ENCODE measurements at regions not wholly inside any gene's neighbourhood (a gene's known extent, or its start where the extent isn't known, plus 50 kb on each side); places are given as distances from the start of the nearest gene placed in this dataset.
"Not testable (repeated sequence)": the region's sequence is repeated elsewhere in the genome, so short reads cannot be mapped to it uniquely, and the experiment has no call there.

DNA sequence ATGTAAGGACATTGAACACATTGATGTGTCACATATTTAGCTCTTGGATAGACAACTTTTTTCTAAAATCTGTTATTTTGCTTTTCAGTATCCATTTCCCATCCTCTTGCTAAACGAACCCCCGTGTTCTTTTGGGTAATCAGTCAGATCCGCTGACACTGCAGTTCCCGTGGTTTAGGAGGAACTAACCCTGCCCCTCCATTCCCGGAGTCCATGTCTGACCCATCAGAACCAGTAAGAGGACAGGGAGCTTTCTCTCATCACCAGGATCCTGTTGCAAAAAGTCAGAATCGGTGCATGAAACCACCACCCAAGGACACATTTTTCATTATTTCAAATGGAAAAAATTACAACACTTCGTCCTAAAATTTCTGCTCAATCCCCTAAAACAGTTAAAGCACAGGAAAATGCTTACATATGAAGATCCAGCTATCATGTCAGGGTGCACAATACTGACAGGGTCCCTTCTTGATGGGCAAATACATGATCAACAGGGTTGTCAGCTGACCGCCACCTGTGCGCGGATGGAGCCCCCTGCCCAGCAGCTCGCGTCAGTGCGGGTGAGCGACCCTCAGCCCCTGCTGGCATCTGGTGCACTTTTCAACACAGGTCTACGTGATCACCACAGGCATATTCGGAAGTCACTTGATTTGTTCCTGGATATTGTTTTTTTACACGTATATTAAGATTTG lies 276.8 kb downstream of the ADGRD1 start:
- DNase-seq: no peak

DNA sequence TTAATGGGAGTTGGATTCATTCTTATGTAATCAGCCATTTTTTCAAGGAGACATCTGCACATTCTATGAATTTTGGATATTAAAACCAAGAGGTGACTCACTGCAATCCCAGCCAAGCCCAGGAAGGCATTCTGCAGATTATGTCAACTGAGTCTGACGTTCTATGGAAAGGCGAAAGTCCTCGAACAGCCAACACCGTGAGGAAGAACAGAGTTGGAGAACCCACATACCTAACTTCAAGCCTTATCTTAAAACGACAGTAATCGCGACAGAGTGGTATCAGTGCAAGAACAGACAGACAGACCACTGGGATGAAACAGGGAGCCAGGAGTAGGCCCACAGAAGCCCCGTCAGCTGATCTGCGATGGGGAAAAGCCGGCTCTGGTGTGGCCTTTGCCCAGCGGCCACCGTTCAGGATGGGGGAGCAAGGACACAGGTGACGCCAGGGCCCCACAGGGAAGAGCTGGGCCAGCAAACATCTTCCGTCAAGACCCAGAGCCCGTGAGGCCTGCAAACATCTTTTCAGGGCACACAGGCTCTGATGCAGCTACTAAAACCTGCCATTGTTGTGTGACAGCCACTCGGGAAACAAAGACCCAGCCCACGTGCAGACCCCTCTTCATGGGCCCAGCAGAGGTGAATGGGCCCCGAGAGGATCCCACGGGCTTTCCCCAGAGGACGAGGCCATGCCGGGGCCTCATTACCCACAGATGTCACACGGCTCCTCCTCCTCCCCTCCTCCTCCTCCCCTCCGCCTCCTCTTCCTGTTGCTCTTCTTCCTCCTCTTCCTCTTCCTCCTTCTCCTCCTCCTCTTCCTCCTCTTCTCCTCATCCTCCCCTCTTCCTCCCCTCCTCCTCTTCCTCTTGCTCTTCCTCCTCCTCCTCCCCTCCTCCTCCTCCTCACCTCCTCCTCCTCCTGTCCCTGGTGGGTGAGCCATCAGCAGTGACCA lies 277.6 kb downstream of the ADGRD1 start:
- no peak for DNase-seq

DNA sequence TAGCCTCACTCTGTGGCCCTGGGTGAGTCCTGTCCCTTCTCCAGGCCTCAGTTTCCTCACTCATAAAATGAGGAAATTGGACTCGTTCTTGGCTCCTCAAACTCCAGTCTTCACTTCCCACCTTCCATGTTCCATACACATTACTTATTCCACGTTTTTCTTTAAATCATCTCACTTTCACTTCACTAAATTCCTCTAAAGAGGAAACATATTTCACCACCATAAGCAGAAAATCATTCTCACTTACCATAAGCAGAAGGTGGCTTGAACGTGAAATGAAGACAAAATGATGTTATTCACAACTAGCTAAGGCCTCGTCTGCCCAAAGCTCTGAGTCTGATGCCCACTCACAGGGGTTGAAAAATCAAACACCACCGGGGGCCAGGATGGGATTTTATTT lies 278.3 kb downstream of the ADGRD1 start:
- DNase-seq: no peak

DNA sequence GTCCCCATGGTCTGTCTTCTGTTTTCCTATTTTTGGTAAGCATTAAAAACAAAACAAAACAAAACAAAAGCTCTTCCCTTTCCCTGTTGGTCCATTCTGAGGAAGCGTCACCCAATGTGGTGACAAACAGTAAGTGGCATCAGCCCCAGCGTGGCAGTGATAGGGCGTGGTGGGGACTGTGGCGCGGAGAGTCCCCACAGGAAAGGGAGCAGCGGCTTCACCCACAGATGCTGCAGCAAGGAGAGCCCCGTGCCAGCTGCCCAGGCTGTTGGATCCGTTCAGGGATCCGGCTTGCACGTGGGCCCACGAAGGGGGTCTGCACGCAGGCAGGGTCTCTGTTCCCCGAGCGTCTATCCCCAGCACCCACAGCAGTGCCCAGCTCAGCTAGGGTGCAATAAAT lies 279.2 kb downstream of the ADGRD1 start:
- not testable (repeated sequence) for DNase-seq

DNA sequence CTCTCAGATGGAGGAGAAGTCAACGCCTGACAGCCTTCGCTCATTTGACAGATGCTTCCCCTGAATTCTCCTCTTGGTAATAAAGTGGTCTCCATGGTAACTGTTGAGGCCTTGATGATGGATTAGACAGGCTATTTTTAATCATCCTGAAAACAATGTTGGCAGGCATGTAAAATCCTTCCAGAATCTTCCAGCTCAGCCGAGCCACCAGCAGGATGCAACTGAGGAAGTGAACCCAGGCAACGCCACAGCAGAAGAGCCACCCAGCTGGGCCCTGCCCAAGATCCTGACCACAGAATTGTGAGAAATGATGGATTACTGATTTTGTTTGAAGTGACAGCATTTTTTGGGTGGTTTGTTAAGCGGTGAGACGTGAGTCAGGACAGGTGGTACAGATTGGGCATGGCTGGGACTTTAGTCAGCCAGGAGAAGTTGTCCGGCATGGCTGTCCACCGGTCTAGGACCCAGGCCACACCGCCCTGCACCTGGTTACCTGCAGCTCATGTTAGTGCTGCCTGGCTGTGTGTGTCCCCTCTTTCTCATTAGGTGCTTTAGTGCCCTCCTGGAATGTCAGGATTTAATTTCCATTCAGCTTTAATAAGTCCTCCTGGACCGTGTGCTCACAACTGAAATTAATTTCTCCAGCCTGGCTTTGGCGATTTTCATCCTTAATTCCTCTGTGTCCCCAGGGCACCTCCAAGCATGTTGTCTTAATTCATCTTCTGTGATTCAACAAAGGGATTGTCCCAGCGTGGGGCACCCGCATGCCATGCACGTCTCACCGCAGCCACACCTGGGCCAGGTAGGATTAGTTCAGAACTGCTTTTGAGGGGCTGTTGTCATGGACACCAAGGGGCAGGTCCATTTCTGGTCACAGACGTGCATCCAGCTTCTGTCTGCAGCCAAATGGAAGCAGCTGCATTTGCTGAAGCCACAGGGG lies 280.4 kb downstream of the ADGRD1 start:
- not testable (repeated sequence) for DNase-seq

DNA sequence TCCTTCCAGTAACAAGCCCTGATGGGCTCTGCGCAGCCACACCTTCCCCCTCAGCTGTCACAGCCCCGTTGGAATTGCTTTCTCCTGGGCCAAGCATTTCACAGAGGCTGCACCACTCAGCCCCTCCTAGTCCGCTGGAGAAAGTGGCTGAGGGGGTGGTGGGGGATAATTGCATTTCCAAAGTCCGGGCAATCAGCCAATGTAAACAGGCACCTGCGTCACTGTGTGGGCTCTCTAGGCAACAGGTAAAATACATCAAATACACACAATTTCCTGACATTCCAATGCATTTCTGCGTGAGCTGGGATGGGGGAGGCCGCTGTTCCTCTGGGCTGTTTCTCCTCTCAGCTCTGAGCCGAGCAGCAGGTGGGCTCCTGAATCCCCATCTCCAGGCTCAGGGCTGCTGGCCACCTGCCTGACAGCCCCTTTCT lies 281.1 kb downstream of the ADGRD1 start:
- DNase-seq: not testable (repeated sequence)

DNA sequence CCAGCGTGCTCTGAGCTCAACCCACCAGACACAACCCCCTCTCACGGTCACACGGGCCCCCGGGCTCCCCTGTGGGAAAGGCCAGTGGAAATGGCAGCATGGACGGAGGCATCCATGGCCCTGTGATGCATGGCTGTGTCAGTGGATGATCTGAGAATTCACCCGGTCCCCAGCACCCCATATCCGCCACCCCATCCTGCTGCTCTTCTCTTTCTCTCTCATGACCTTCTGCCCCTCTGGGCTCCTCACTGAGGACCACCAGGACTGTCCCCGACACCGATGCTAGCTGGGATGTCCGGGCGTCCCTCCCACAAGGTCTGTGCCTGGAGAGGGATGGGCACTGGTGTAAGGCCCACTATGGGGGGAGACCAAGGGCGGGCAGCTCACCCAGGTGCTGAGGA lies 282.2 kb downstream of the ADGRD1 start:
- no peak for DNase-seq

DNA sequence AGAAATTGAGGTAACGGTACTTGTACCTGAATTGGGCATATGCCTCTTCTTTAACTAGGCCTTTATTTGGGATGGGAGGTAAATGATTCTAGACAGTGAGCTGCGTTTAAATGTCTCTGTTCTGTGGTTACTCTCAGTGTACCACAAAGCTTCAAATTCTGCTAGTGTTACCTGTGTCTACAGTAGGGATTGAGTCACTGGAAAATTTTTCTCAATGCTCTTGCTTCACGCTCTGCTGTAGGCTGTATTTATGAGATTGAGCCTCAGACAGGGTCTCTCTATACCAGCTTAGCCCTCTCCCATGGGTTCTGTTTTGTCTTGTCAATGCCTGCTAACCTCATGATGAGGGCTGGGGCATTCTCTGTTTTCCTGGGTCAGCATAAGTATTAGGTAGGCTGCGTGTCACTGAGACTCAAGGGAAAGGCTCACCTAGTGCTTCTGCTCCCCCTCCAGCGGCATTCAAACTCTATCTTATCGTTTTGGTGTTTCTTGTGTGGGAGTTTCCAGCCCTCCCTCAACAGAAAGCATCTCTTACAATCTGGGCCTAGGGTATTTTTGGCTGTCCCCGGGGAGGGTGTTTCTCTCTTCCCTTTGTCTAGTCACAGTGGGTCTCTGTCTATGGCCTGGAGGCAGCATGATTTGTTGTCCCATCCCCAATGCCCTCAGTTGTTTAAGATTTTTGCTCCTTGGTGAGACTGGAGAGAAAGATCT lies 285.8 kb downstream of the ADGRD1 start:
- DNase-seq: no peak

DNA sequence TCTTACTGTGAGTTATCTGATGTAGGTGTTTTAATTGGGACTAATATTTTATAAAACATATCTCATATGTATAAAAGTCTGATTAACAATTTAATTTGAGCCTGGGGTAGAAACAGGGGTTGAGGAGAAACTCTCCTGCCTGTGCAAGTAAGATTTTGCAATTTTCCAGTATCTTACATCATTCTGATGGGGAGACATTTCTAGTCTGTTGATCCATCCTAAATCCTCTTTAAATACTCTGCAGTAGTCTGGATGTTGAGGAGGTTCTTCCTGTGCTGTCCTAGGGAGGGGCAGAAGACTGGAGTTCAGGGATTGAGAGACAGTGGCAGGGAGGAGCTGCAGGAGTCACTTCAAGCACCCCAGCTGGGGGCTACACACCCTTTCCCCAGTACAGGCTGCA lies 287.8 kb downstream of the ADGRD1 start:
- DNase-seq: no peak

DNA sequence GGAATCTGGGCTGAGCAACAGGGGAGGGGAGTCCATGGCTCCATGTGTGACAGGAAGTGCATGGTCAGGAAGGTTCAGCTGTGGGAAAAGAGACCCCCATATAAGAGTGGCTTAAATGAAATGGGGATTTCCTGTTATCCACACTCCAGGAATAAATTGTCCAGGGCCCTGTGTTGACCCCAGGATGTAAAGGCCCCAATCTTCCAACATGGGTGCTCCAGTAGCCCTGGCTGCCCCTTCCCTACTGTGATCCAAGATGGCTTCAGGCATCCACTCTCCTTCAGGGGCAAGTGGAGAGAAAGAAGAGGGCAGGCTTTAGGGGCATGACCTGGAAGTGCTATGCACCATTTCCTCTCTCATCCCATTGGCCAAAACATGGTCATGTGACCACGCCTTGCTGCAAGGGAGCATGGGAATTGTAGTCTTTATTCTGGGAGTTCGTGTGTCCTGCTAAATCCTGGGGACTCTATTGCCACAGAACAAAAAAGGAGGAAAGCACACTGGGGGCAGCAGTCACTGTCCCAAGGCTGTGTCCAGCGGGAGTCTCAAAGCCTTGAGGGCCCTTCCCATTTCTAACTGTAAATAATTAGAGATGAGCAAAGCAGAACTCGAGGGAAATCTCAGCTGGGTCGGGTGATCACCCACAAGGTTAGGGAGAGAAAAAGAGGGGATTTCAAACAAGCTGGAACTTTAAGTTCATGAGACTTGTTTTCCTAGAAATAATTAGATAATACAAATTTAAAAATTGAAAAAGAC lies 289.2 kb downstream of the ADGRD1 start:
- DNase-seq: no peak

DNA sequence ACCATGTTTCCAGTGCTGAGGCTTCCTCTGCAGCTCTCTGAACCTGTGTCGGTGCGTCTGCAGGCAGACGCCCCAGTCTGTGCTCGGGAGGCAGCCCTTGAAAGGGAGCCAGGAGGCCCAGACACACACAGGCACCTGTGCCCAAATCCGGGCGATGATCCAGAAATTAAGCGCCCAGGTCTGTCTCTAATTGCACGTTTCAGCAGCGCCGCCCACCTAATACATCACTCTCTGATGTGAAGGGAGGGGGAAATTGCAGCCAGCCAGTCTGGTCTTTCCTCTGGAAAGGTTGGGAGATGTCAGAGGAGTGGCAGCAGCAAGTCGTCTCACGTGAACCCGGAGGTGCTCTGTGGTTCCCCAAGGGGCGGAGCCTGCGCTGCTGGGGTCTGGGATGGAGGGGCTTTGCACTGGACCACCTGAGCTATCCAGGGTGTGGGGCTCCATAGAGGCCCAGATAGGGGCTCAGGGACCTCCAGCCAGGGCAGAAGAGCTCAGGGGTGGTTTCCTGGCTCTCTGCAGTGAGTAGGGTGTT lies 290.5 kb downstream of the ADGRD1 start:
- not testable (repeated sequence) for DNase-seq

DNA sequence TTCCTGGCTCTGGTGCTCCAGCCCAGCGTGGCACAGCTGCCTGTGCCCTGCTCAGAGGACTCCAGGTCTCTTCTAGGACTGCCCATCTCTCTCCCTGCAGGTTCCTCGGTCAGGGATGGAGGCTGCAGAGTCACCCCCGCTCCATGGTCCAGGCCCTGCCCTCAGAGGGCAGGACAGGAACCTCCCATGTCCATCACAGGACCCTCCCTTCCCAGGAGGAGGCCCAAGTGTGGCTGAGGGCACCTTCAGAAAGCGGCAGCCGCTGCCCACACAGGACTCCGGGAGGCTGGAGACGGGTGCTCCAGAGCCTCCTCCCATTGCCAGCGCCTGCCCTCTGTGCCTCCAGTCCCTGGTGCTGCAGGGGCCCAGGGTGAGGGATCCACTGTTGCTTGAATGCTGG lies 291.5 kb downstream of the ADGRD1 start:
- DNase-seq: not testable (repeated sequence)

DNA sequence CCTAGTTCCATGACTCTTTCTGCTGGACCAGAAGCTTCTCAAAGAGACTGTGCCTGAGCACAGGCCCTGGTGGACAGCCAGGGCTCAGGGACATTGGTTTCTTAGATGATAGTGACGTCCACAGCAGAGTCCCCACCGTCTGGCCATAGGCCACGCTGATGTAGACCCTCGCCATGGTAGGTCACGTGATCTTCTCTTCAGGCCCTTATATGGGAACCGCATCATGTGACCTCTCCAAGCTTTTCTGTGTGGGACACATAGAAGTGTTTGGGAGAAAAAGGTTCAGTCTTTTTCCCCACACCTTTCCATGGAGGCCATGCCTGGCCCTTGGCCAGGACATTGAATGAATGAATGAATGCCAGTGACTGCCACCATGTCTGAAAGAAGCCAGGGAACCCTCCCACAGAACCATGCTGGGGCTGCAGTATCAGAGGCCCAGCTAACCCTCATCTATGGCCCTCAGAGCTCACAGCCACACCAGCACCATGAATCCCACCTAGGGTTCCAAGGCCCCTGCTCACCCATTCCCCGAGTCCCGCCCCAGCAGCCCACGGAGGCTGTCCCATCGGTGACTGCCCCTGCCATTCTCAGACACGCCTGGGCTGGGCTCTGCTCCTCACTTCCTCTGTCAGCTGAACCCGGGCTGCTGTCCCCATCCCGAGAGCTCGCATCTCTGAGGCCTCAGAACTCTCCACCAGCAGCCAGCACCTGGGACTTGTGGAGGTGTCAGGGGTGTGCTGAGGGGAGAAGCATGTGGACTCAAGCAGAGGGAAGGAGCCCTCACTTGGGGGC lies 292.1 kb downstream of the ADGRD1 start:
- DNase-seq: no peak

DNA sequence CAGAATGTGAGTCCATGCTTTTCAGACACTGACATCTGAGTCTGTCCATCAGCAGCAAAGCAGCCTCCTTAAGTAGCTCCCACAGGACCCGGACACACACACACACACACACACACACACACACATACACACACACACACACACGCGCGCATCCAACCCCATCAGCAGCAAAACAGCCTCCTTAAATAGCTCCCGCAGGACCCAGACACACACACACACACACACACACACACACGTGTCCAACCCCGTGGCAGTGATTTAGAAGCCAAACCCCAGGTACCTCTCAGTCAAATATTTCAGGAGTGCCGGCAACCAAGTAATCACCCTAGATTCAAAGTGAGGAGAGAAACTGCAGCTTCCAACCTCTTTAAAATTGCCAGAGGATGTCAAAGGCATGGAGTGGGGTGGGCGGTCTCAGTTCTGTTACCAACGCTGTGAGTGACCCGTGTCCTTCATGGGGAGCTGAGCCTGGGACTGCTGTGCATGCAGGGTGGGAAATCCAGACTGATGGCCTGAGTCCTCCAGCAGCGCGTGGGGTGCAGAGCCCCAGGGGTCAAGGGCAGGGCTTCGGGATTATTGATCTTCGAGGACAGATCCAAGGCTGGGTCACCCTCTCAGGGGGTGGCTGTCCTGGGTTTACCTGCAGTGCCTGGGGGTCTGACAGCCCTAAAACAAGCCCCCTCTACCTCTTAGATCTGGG lies 293.5 kb downstream of the ADGRD1 start:
- DNase-seq: not testable (repeated sequence)

DNA sequence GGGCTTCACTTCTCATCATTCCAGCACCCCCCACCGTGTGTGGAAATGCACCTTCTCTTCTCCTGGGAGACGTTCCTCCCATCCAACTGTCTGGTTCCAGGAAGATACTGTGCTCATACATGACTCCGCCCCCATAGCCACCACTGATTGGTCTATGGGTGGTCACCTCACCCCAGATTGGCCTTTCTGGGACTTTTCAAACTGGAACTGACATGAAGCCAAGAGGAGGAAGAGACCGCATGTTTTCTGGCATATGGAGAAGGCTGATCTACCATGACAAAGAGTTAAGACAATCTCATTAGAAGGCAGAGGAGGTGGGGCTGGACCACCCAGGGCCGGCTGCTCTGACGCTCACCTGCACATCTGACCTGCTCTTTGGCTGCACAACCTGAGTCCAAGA lies 294.2 kb downstream of the ADGRD1 start:
- DNase-seq: not testable (repeated sequence)

DNA sequence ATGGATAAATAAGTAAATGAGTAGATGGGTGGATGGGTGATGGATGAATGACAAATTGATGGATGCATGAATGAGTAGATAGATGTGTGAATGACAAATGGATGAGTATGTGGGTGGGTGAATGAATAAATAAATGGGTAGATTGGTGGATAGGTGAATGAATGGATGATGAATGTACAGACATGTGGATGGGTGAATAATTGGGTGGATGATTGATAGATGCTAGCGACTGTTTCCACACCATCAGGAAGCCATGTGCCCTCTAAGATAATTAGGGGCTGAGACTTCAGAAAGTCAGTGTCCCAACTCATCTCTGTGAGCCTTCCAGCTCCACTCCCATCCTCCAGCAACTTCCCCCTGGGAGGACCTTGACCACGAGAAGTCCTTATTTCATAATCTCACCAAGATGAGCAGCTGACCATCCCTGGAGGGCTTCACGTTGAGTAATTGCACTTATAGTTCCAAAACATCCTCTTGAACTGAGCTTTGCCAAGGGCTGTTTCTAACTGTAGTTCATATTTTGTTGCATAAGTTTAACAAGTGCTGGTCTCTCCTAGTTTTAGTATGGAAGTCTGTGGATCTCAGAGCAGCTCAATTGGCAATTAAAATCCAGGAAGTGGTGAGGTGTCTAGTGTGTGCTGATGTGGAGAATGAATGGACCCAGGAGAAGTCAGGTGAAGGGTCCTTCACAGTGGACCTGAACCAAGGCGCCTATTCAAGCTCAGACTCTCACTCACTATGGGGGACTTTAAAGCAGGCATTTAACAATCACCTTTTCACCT lies 295.7 kb downstream of the ADGRD1 start:
- no peak for DNase-seq

DNA sequence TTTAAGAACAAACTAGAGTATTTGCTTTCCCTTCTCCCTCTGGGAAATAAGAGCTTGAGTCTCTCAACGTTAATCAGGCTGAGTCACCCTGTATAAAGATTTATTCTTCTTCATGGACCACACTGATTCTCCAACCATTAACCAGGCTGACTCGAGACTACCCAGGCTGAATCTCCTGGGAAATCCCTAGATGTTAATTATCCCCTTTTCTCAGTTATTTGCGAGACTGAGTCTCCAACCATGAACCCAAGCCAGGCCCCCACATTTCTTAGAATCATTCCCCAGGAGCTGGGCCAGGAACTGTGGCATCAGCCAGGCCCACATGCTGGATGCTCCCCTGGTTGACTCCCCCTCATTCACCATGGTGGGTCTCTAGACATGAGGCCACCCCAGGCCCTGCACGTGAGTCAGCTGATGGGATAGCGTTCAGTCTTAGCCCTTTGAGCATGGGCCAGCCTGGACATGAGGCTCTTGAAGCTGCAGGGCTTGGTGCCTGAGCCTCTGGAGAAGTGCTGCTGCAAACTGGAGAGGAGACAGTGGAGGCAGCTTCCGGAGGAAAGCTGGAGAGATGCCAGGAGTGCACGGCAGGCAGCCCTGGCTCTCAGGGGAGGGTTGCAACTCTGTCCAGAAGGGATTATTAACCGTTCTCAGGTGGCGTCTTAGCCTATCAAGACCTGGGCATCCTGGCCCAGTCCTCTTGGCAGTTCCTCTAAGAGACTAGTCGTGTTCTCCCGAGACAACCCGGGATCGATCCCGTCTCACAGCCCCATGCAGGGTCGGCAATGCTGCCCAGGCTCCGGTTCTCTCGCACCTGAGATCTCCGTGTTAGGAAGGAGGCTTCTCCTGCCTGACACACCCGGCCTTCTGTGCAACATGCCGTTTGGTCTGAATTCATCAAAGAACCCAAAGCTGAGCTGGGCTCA lies 296.6 kb downstream of the ADGRD1 start:
- DNase-seq: no peak

DNA sequence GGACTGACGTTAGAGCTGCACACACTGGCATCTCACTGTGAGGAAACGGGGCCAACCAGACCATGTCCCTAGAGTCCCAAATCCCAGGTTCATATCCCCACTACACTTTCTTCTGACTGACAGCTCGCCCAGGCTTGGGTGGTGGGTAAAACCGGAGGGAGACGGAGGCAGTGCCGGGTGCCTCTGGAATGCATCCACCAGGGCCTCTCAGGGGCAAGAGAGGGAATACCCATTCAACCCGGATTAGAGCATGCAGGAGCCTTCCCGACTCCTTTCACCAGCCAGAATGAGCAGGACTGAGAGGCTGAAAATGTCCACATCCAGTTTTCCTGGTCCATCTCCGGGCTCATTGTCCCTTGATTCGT lies 297.2 kb downstream of the ADGRD1 start:
- DNase-seq: no peak

All from CD4-positive, alpha-beta T cell treated with Interleukin-6 for 4 hours (primary cell).